ENCODE measurements at regions not wholly inside any gene's neighbourhood (a gene's known extent, or its start where the extent isn't known, plus 50 kb on each side); places are given as distances from the start of the nearest gene placed in this dataset.
"Not testable (repeated sequence)": the region's sequence is repeated elsewhere in the genome, so short reads cannot be mapped to it uniquely, and the experiment has no call there.

- FAIRE-seq: no peak
Observed at GRCh38 chr3:174336784-174337183, 522.4 kb upstream of the NAALADL2 start.

- no peak for FAIRE-seq
Observed at GRCh38 chr3:174337227-174337626, 521.9 kb upstream of the NAALADL2 start.

GRCh38 chr3:174340624-174341587 is 518.2 kb upstream of the NAALADL2 start:
- FAIRE-seq: no peak

- no peak for FAIRE-seq
Observed at GRCh38 chr3:174342171-174342570, 517.0 kb upstream of the NAALADL2 start.

- no peak for FAIRE-seq
Observed at GRCh38 chr3:174342941-174343501, 516.1 kb upstream of the NAALADL2 start.

- FAIRE-seq: no peak
Observed at GRCh38 chr3:174346141-174346540, 513.0 kb upstream of the NAALADL2 start.

GRCh38 chr3:174346571-174346970 is 512.6 kb upstream of the NAALADL2 start:
- peak; percentile 96 for FAIRE-seq

GRCh38 chr3:174347474-174348138 is 511.5 kb upstream of the NAALADL2 start:
- FAIRE-seq: no peak

GRCh38 chr3:174352227-174352626 is 506.9 kb upstream of the NAALADL2 start:
- no peak for FAIRE-seq

GRCh38 chr3:174355505-174355904 is 503.6 kb upstream of the NAALADL2 start:
- no peak for FAIRE-seq

GRCh38 chr3:174356596-174356995 is 502.5 kb upstream of the NAALADL2 start:
- FAIRE-seq: no peak

GRCh38 chr3:174358252-174358651 is 500.9 kb upstream of the NAALADL2 start:
- no peak for FAIRE-seq

GRCh38 chr3:174362556-174362955 is 496.6 kb upstream of the NAALADL2 start:
- no peak for FAIRE-seq

- FAIRE-seq: no peak
Observed at GRCh38 chr3:174363256-174363655, 495.9 kb upstream of the NAALADL2 start.

GRCh38 chr3:174365796-174366195 is 493.3 kb upstream of the NAALADL2 start:
- FAIRE-seq: no peak

- not testable (repeated sequence) for FAIRE-seq
Observed at GRCh38 chr3:174366904-174367303, 492.2 kb upstream of the NAALADL2 start.

GRCh38 chr3:174376346-174376745 is 482.8 kb upstream of the NAALADL2 start:
- FAIRE-seq: no peak

GRCh38 chr3:174377096-174377495 is 482.0 kb upstream of the NAALADL2 start:
- no peak for FAIRE-seq

GRCh38 chr3:174377684-174378083 is 481.4 kb upstream of the NAALADL2 start:
- no peak for FAIRE-seq

- no peak for FAIRE-seq
Observed at GRCh38 chr3:174382878-174383277, 476.3 kb upstream of the NAALADL2 start.

GRCh38 chr3:174387736-174388135 is 471.4 kb upstream of the NAALADL2 start:
- no peak for FAIRE-seq

GRCh38 chr3:174397848-174398247 is 461.3 kb upstream of the NAALADL2 start:
- FAIRE-seq: peak; percentile 41

GRCh38 chr3:174398761-174399160 is 460.4 kb upstream of the NAALADL2 start:
- no peak for FAIRE-seq

GRCh38 chr3:174403831-174404230 is 455.3 kb upstream of the NAALADL2 start:
- no peak for FAIRE-seq

Data from endometrium (tissue), 2 donors.